ENCODE measurements at regions not wholly inside any gene's neighbourhood (a gene's known extent, or its start where the extent isn't known, plus 50 kb on each side); places are given as distances from the start of the nearest gene placed in this dataset.

DNA sequence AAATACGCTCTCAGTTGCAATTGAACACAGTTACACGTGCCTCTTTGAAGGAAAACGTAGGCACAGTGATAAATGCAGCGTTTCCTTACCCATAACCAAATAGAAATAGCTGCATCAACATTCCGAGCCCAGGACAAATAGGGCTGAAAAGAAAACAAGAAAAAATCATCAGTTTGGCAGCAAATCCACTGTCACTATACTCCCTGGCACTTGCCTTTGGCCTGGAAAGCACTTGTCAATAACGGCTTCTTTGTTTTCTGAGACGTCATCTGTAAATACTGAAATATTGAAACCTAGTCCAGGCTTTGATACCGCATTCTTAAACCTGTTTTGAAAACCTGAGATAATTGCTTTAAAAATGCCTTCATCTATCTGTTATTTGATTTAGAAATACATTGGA, 167.2 kb upstream of the AKR1E2 start:
- no peak for DNase-seq

DNA sequence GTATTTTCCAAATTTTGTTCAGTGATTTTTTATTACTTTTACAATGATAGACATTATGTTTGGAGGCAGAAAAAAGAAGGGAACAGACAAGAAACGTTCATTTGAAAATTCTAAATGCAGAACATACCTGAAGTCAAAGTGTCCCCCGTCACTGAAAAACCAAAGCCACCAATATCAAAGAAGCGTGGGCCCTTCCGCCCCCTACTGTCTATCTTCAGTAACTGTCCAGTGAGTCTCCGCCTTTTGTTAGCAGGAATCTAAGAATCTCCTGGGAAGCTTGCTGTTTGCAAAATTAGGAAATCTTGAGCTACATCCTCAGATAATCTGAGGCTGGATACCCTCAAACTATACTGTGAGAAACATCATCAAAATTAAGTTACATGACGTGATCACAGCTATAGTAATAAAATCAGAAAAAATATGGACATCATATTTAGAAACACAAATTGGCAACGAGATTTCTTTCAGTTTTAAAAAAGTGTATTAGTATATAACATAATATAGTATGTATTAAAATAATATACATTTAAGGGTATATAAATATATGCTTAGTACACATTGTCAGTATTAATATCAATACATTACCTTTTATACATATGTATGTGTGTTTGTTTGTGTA, 169.3 kb upstream of the AKR1E2 start:
- DNase-seq, result peak; percentile 21

- no peak for DNase-seq
These were observed 170.1 kb upstream of the AKR1E2 start for GRCh38 chr10:4655879-4656278.

GRCh38 chr10:4655406-4655805, 170.6 kb upstream of the AKR1E2 start:
- DNase-seq, result no peak

GRCh38 chr10:4654496-4654895, 171.5 kb upstream of the AKR1E2 start:
- DNase-seq, result no peak

- no peak for DNase-seq
These were observed 172.8 kb upstream of the AKR1E2 start for GRCh38 chr10:4653160-4653559.

DNA sequence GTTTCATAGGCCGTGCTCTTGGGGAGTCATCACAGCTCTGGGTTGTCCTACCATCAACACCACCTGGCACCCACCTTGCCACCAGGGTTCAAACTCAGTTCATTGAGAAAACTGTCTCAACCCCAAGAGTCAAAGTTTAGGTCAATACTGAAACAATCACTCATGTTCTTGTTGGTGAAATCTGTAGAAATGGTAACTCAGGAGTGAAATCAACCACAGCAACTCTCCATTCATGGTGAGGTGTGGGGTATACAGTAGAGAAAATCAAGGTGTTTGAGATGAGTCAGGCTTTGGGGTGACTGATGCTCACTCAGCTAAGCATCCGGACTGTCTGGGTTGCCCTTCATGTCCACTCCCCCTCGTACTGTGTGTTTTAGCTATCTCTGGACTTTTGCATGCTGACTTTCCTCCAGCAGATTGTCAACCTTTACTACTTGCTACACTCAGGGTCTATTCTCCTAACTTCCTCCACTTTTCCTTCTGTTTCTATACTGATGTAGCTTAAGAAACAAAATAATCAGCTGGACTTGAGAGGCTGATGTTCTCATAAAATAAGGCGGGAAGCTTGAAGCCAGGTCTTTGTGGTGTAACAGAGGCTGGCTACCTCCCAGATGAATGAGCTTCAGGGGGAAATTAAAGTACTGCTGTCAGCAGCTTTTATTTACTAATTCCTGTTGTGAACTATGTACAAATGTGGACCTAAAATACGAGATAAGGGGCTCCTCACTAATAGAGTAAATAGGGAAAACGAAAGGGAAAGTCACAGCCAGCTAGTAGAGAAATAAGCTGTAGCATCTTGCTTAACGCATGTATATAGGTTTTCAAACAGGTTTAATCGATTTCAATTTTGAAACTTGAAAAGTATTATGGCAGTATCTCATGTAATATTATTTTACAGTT, 173.6 kb upstream of the AKR1E2 start:
- DNase-seq, result peak; percentile 55

GRCh38 chr10:4651404-4652037, 174.5 kb upstream of the AKR1E2 start:
- DNase-seq, result no peak

GRCh38 chr10:4650582-4650981, 175.4 kb upstream of the AKR1E2 start:
- DNase-seq, result no peak

GRCh38 chr10:4649886-4650508, 176.0 kb upstream of the AKR1E2 start:
- DNase-seq, result no peak

DNA sequence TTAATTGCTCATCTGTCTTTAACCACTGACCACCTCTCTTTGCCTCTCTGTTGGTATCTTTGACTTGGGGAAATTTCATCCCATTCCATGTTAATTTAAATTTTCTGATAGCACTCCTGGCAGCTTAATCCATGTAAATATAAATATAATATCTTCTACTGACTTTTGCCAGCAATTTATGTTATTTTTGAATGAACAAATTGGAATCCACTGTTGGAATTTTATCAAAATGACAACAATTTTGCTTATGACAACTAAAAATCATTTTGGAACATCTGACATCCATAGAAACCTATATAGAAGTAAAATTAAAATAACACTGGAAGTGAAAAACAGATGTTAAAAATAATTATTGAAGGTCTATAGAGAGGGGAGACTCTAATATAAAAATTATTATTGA, 176.5 kb upstream of the AKR1E2 start:
- DNase-seq, result no peak

DNA sequence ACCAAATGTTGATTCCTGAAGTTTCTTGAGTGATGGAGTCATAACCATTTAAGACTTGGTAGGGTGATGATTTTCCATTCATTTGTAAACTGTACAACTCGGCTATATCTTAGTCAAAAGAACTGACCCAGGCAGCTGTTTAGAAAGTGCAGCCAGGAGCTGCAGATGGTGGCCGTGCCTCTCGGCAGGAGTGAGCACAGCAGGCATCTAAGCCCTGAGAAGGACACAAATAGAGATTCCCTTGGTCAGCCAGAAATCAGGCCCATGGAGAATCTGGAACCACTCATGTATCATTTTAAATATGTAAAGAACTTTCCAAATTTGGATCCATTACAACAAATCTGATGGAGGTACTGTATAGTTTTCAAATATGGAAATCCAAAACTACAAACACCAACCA, 177.0 kb upstream of the AKR1E2 start:
- DNase-seq, result no peak

GRCh38 chr10:4647109-4647785, 178.8 kb upstream of the AKR1E2 start:
- no peak for DNase-seq

DNA sequence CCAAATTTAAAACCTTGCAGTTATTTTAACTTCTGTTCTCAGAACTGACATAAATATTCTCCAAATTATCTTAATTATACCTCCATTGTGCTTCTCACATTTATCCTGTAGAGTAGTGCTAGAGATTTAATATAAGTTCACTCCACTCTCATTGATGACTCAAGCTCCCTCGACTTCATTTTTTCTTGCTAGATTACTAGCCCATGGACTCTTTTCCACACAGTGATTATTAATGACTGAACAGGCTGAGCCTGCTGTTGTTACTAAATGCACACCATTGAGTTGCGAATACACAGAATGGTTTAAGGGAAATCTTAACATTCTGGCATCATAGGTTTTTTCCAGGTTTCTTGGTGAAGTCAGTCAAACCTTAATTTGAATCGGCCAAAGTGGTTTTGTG, 179.5 kb upstream of the AKR1E2 start:
- no peak for DNase-seq

GRCh38 chr10:4645836-4646235, 180.2 kb upstream of the AKR1E2 start:
- DNase-seq, result no peak

GRCh38 chr10:4643471-4643870, 182.5 kb upstream of the AKR1E2 start:
- DNase-seq, result no peak

GRCh38 chr10:4639960-4640359, 186.0 kb upstream of the AKR1E2 start:
- DNase-seq, result no peak

GRCh38 chr10:4638099-4638498, 187.9 kb upstream of the AKR1E2 start:
- DNase-seq, result no peak

DNA sequence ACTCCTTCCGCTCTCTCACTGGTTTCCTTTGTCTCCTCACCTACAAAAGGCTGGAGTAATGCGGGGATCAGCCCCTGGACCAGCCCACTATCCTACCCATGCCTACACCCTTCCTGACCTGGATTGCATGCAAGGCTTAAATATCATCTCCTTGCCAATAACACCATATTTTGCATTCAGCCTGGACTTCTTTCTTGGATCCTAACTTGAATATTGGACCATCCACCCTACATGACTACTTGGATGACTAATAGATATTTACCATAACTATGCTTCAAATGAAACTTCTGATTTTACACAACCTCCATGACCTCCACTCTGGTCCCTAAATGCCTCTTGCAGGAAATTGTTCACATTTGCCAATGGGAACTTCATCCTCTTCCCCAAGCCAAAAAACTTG, 188.3 kb upstream of the AKR1E2 start:
- no peak for DNase-seq

DNA sequence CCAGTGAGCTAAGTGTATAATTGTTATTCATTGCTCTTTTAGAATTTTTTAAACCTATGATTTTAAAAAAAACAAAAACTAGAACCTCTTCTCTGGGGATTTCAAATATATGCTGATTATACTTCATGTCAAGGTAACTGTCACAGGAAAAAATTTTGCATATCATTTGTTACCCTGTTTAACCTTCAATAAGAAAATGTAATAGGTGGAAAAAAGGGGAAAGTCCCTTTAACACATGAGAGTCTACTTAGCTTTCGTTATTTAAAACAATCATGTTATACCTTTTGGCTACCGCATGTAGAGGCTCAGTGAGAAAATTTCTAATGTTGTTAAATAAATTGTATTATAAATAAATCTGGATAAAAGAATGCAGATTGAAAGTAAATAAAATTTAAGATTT, 190.1 kb upstream of the AKR1E2 start:
- DNase-seq, result no peak

DNA sequence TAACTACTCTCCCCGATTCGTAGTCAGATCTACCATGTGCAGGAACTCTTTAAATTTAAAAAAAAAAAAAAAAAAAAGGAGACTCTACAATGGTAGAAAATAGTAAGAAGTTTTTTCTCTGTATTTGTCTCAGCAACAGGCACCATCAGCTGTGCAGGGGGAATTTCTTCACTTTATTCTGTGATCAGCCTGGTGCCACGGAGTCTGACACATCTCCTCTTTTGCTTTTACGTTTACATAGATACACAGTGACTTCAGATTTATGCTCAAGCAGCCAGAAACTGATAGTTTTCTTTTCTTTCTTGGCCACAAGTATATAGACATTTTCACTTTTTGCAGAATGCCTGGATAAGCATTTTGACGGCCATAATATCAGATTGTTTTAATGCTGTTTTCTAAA, 190.6 kb upstream of the AKR1E2 start:
- DNase-seq, result no peak

- no peak for DNase-seq
These were observed 192.2 kb upstream of the AKR1E2 start for GRCh38 chr10:4633776-4634175.

- no peak for DNase-seq
These were observed 192.8 kb upstream of the AKR1E2 start for GRCh38 chr10:4633186-4633585.
